Esophagus squamous epithelium (tissue), 5 donors: ENCODE measurements at regions not wholly inside any gene's neighbourhood (a gene's known extent, or its start where the extent isn't known, plus 50 kb on each side); places are given as distances from the start of the nearest gene placed in this dataset.

ENCODE experiments used
- DNase-seq: peaks from one replicate; lab custom pipeline; 2025; lab: John Stamatoyannopoulos, UW
- H3K27ac ChIP-seq, 4 donors: fragments of 200-600 bp; sonication (generic); one replicate each; pipeline ENCODE4 v1.5.1; 2016 to 2019; ENCODE audit warnings: mild to moderate bottlenecking in 1 of 4
- H3K27me3 ChIP-seq, 4 donors: fragments of 200-600 bp; sonication (generic); 1 replicate in 3 of 4; 2 replicates in 1 of 4; pipeline versions ENCODE4 v1.5.1 to v1.6.0; 2017 to 2021; ENCODE audit warnings: antibody characterized with exemption in 1 of 4
- H3K36me3 ChIP-seq, 3 donors: fragments of 200-600 bp; sonication (generic); one replicate each; pipeline ENCODE4 v1.5.1; 2016 to 2019
- H3K4me1 ChIP-seq, 3 donors: fragments of 200-600 bp; sonication (generic); one replicate each; pipeline ENCODE4 v1.5.1; 2017 to 2019
- H3K4me3 ChIP-seq, 4 donors: fragments of 200-600 bp; sonication (generic); 1 replicate in 3 of 4; 2 replicates in 1 of 4; pipeline ENCODE4 v1.5.1; 2016 to 2019; ENCODE audit warnings: mild to moderate bottlenecking in 2 of 4, moderate library complexity in 1 of 4
- H3K9me3 ChIP-seq, 3 donors: fragments of 200-600 bp; sonication (generic); one replicate each; pipeline ENCODE4 v1.5.1; 2016 to 2019
- POLR2A ChIP-seq, 4 donors: fragments of 450-650 bp; IDR thresholded peaks; one replicate each; pipeline ENCODE4 v1.6.1; 2017; ENCODE audit warnings: antibody characterized with exemption in 4 of 4, mild to moderate bottlenecking in 4 of 4, moderate library complexity in 3 of 4
- WGBS, 2 donors: methylation state at CpG; one replicate each; pipeline ENCODE4 v1.1.5; 2018; 5-methylcytosine and 5-hydroxymethylcytosine counted together
- intact Hi-C: fragments of 100-400 bp; cut with DNase I; formaldehyde crosslinking; loops from one replicate; pipeline ENCODE4 v1.15.0; 2022
- TF ChIP-seq, protein P1 (sequence below), 6 experiments: fragments of 450-650 bp in 4 of 6; fragments of 200-600 bp in 2 of 6; sonication (generic) in 2 of 6; IDR thresholded peaks; one replicate each; pipeline ENCODE4 v1.5.1; 2016 to 2019; ENCODE audit warnings: antibody characterized with exemption in 6 of 6, mild to moderate bottlenecking in 4 of 6, moderate library complexity in 4 of 6
- donor health status: DM: yes; HTN: yes; CAD: no.

DNA sequence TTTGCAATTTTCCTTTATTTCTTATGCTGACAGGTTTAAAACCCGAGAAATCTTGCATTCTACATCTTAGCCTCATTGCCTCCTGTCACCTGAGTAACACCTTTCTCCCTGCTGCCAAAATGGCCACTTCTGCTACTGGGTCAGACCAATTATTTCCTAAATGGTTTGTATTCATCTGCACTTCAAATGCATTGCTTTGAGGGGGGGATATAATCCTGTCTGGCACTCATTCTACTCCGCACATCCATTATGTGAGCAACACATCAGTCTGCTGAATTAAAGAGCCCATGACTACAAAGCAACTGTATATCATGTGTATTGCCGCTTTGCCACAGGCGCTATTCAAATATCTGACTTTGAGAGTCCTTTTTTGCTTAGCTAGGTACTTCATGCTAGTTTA, 141.6 kb upstream of the TSHZ2 start:
- no peaks in the 10 kb centered on the region for H3K36me3 ChIP-seq
- H3K9me3 ChIP-seq = peaks cover 0 to 9% (median 0%) of the 10 kb centered on the region in 3 donors
- WGBS, 2 donors = 88 to 89% methylated on average over 4 of the region's 4 CpGs
- DNase-seq = no peak
- no peak overlapping the region for H3K4me3 ChIP-seq
- no peak overlapping the region for H3K27ac ChIP-seq
- no peaks in the 10 kb centered on the region for H3K4me1 ChIP-seq
- peaks cover 0 to 4% (median 0%) of the 10 kb centered on the region in 4 donors for H3K27me3 ChIP-seq
- TF ChIP-seq POLR2A (IDR thresholded peaks at IDR 0.05) = no peak
- TF ChIP-seq, protein P1, sequence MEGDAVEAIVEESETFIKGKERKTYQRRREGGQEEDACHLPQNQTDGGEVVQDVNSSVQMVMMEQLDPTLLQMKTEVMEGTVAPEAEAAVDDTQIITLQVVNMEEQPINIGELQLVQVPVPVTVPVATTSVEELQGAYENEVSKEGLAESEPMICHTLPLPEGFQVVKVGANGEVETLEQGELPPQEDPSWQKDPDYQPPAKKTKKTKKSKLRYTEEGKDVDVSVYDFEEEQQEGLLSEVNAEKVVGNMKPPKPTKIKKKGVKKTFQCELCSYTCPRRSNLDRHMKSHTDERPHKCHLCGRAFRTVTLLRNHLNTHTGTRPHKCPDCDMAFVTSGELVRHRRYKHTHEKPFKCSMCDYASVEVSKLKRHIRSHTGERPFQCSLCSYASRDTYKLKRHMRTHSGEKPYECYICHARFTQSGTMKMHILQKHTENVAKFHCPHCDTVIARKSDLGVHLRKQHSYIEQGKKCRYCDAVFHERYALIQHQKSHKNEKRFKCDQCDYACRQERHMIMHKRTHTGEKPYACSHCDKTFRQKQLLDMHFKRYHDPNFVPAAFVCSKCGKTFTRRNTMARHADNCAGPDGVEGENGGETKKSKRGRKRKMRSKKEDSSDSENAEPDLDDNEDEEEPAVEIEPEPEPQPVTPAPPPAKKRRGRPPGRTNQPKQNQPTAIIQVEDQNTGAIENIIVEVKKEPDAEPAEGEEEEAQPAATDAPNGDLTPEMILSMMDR (IDR thresholded peaks at IDR 0.05) = no peak
- intact Hi-C loops = no loop called here

DNA sequence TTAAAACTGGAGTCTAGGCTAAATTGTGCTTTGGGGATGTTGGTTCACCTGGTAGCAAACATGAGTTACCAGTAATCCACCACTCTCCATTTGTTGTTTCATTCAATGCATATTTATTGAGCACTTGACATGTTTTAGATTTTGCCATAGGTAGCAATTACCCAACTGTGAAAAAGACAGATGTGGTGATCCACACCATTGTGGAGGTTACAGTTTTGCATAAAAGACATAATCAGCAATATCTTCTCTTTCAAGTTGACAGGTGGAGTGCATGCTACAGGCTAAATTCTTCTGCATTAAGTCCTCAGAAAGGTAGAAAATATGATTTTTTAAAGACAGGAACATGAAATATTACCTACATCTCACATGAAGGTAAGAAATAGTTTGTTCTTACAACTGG, 143.0 kb upstream of the TSHZ2 start:
- TF ChIP-seq POLR2A (IDR thresholded peaks at IDR 0.05) = no peak
- TF ChIP-seq, protein P1 (IDR thresholded peaks at IDR 0.05) = no peak
- no peaks in the 10 kb centered on the region for H3K4me1 ChIP-seq
- H3K27ac ChIP-seq = no peak overlapping the region
- no peak for DNase-seq
- H3K36me3 ChIP-seq = no peaks in the 10 kb centered on the region
- H3K4me3 ChIP-seq = no peak overlapping the region
- H3K9me3 ChIP-seq = peaks cover 0 to 9% (median 0%) of the 10 kb centered on the region in 3 donors
- intact Hi-C loops = no loop called here
- H3K27me3 ChIP-seq = peaks cover 0 to 4% (median 0%) of the 10 kb centered on the region in 4 donors

DNA sequence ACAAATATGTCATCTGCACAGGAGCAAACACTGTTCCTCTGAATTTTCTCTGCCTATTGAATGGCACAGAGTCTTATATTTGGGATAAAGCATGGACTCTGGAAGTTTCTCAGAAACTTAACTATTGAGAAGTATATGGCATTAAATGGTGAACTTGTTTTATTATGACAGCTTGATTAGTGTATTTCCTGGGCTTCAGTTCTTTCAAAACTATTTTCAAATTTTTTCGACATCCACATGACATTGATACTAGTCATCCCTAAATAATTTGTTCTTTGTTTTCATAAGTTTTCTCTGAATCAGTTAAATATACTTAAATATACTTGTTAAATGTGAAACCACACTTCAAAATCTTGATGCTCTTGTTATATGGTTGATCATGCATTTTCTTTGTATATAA, 144.0 kb upstream of the TSHZ2 start:
- TF ChIP-seq POLR2A (IDR thresholded peaks at IDR 0.05) = no peak
- TF ChIP-seq, protein P1 (IDR thresholded peaks at IDR 0.05) = no peak
- Histone ChIP-seq H3K4me1 (no peaks in the 10 kb centered on the region), H3K9me3 (peaks cover 0 to 9% (median 0%) of the 10 kb centered on the region in 3 donors), H3K4me3 (no peak overlapping the region), H3K36me3 (no peaks in the 10 kb centered on the region), H3K27me3 (peaks cover 0 to 4% (median 0%) of the 10 kb centered on the region in 4 donors), H3K27ac (no peak overlapping the region)
- WGBS, 2 donors = 30 to 78% methylated on average over 1 of the region's 1 CpG
- DNase-seq = no peak
- intact Hi-C loops = no loop called here

DNA sequence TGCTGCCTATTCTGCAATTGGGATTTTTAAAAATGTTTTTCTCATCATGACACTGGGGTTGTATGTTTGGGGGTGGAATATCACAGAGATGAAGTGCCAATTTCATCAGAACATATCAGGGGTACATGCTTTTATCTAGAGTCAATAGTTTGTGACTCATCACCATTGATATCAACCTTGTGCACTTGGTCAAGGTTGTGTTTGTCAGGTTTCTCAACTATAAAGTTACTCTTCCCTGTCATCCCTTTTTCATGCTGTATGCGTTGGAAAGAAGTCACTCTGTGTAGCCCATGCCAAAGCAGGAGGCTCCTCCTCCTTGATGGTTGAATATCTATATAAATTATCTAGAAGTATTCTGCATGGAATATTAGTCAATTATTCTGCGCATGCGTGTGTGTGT, 145.4 kb upstream of the TSHZ2 start:
- WGBS, 2 donors = 82 to 95% methylated on average over 3 of the region's 3 CpGs
- DNase-seq = no peak
- intact Hi-C loops = no loop called here
- Histone ChIP-seq H3K9me3 (peaks cover 0 to 9% (median 0%) of the 10 kb centered on the region in 3 donors), H3K27me3 (peaks cover 0 to 4% (median 0%) of the 10 kb centered on the region in 4 donors), H3K4me1 (no peaks in the 10 kb centered on the region), H3K27ac (no peak overlapping the region), H3K4me3 (no peak overlapping the region), H3K36me3 (no peaks in the 10 kb centered on the region)
- TF ChIP-seq, protein P1 (IDR thresholded peaks at IDR 0.05) = no peak
- TF ChIP-seq POLR2A (IDR thresholded peaks at IDR 0.05) = no peak

DNA sequence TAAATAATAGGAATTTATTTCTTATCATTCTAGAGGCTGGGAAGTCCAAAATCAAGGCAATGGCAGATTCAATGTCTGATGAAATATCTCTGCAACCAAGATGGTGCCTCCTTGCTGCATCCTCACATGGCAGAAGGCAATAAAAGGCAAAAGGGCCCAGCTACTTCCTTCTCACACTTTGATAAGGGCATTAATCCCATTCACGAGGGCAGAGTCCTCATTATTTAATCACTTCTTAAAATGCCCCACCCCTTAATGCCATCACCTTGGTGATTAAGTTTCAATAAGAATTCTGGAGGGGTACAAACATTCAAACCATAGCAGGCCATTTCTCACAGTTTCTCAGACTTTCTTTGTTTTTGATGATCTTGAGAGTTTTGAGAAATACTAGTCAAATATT, 145.8 kb upstream of the TSHZ2 start:
- 68 to 80% methylated on average over 1 of the region's 1 CpG for whole genome bisulfite sequencing, 2 donors
- Histone ChIP-seq H3K27ac (no peak overlapping the region), H3K27me3 (peaks cover 0 to 4% (median 0%) of the 10 kb centered on the region in 4 donors), H3K4me3 (no peak overlapping the region), H3K36me3 (no peaks in the 10 kb centered on the region), H3K4me1 (no peaks in the 10 kb centered on the region), H3K9me3 (peaks cover 0 to 9% (median 0%) of the 10 kb centered on the region in 3 donors)
- no peak for DNase-seq
- intact Hi-C loops = no loop called here
- no peak for TF ChIP-seq POLR2A (IDR thresholded peaks at IDR 0.05)
- TF ChIP-seq, protein P1 (IDR thresholded peaks at IDR 0.05) = no peak
